ENCODE measurements at regions not wholly inside any gene's neighbourhood (a gene's known extent, or its start where the extent isn't known, plus 50 kb on each side); places are given as distances from the start of the nearest gene placed in this dataset.

DNA sequence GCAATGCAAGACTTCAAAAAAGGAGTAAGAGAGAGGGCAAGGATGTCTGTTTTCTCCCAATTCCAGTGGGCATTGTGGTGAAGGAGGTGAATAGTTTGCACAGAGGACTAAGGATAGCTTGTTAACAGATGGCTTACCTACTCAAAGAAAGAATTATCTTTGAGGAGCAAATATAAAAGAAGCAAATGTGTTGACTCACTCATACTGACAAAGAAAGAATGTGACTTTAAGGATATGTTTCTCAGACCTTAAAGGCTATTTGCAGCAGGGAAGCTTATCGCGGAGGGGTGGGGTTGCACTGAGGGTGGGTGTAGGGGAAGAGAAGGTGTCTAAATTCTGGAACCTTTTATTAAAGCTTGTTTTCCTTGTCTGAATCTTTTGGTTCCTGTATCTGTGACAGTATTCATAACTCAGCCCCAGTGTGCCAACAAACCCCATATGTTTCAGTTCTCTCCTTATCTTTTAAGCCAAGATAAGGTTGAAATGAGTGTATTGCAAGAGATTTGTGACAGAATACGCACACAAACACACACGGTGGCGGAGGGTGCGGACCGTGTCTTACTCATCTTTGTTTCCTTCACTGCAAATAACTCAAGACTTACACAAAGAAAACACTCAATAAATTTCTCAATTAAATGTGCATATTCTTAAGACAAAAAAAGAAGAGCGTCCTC is 146.4 kb upstream of the ARID2 start:
- H3K27ac ChIP-seq (ENCODE audit: extremely low read depth, low read depth, low read length) = no peak overlapping the region
- ChIA-PET CTCF (interaction anchor here (0.6 to 1.2 kb wide), 2 partner anchors 39 to 163 kb away, joined by 3 to 4 read pairs; no protein-coding TSS in a partner anchor), POLR2A (interaction anchor here (0.7 kb wide), 1 partner anchor 104 kb away, joined by 8 read pairs; no protein-coding TSS in a partner anchor)
- H3K4me3 ChIP-seq (ENCODE audit: low read depth, low read length) = no peak overlapping the region
- H3K36me3 ChIP-seq (ENCODE audit: control insufficient read depth in 2 of 2, insufficient read depth in 1 of 2, low read length in 2 of 2) = no peaks in the 10 kb centered on the region
- H3K9me3 ChIP-seq (ENCODE audit: control insufficient read depth, insufficient read depth, low read depth, low read length) = no peaks in the 10 kb centered on the region
- H3K4me1 ChIP-seq (ENCODE audit: control insufficient read depth, insufficient read depth, low read length) = peaks cover 6% of the 10 kb centered on the region; the same call in 1 of the 2 replicates
- no peak for TF ChIP-seq ZNF112 (tag by site-specific recombination; IDR thresholded peaks at IDR 0.05)
- TF ChIP-seq HOXA7 (CRISPR knock-in tag; IDR thresholded peaks at IDR 0.05; ENCODE audit: borderline replicate concordance) = no peak
- TF ChIP-seq ZBTB1 (tag by site-specific recombination; IDR thresholded peaks at IDR 0.05) = no peak
- TF ChIP-seq ZNF626 (tag by site-specific recombination; IDR thresholded peaks at IDR 0.05) = no peak
- TF ChIP-seq, protein P1, sequence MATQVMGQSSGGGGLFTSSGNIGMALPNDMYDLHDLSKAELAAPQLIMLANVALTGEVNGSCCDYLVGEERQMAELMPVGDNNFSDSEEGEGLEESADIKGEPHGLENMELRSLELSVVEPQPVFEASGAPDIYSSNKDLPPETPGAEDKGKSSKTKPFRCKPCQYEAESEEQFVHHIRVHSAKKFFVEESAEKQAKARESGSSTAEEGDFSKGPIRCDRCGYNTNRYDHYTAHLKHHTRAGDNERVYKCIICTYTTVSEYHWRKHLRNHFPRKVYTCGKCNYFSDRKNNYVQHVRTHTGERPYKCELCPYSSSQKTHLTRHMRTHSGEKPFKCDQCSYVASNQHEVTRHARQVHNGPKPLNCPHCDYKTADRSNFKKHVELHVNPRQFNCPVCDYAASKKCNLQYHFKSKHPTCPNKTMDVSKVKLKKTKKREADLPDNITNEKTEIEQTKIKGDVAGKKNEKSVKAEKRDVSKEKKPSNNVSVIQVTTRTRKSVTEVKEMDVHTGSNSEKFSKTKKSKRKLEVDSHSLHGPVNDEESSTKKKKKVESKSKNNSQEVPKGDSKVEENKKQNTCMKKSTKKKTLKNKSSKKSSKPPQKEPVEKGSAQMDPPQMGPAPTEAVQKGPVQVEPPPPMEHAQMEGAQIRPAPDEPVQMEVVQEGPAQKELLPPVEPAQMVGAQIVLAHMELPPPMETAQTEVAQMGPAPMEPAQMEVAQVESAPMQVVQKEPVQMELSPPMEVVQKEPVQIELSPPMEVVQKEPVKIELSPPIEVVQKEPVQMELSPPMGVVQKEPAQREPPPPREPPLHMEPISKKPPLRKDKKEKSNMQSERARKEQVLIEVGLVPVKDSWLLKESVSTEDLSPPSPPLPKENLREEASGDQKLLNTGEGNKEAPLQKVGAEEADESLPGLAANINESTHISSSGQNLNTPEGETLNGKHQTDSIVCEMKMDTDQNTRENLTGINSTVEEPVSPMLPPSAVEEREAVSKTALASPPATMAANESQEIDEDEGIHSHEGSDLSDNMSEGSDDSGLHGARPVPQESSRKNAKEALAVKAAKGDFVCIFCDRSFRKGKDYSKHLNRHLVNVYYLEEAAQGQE (tag by site-specific recombination; IDR thresholded peaks at IDR 0.05) = no peak
- TF ChIP-seq, protein P2, sequence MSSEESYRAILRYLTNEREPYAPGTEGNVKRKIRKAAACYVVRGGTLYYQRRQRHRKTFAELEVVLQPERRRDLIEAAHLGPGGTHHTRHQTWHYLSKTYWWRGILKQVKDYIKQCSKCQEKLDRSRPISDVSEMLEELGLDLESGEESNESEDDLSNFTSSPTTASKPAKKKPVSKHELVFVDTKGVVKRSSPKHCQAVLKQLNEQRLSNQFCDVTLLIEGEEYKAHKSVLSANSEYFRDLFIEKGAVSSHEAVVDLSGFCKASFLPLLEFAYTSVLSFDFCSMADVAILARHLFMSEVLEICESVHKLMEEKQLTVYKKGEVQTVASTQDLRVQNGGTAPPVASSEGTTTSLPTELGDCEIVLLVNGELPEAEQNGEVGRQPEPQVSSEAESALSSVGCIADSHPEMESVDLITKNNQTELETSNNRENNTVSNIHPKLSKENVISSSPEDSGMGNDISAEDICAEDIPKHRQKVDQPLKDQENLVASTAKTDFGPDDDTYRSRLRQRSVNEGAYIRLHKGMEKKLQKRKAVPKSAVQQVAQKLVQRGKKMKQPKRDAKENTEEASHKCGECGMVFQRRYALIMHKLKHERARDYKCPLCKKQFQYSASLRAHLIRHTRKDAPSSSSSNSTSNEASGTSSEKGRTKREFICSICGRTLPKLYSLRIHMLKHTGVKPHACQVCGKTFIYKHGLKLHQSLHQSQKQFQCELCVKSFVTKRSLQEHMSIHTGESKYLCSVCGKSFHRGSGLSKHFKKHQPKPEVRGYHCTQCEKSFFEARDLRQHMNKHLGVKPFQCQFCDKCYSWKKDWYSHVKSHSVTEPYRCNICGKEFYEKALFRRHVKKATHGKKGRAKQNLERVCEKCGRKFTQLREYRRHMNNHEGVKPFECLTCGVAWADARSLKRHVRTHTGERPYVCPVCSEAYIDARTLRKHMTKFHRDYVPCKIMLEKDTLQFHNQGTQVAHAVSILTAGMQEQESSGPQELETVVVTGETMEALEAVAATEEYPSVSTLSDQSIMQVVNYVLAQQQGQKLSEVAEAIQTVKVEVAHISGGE (tag by site-specific recombination; conservative IDR thresholded peaks at IDR 0.05; ENCODE audit: low read depth) = no peak
- TF ChIP-seq GLIS2 (tag by site-specific recombination; IDR thresholded peaks at IDR 0.05) = no peak
- TF ChIP-seq, protein P3, sequence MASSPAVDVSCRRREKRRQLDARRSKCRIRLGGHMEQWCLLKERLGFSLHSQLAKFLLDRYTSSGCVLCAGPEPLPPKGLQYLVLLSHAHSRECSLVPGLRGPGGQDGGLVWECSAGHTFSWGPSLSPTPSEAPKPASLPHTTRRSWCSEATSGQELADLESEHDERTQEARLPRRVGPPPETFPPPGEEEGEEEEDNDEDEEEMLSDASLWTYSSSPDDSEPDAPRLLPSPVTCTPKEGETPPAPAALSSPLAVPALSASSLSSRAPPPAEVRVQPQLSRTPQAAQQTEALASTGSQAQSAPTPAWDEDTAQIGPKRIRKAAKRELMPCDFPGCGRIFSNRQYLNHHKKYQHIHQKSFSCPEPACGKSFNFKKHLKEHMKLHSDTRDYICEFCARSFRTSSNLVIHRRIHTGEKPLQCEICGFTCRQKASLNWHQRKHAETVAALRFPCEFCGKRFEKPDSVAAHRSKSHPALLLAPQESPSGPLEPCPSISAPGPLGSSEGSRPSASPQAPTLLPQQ (tag by site-specific recombination; IDR thresholded peaks at IDR 0.05) = no peak
- no peak for TF ChIP-seq ZNF76 (tag by site-specific recombination; IDR thresholded peaks at IDR 0.05; ENCODE audit: borderline replicate concordance, low read depth)
- TF ChIP-seq, protein P4, sequence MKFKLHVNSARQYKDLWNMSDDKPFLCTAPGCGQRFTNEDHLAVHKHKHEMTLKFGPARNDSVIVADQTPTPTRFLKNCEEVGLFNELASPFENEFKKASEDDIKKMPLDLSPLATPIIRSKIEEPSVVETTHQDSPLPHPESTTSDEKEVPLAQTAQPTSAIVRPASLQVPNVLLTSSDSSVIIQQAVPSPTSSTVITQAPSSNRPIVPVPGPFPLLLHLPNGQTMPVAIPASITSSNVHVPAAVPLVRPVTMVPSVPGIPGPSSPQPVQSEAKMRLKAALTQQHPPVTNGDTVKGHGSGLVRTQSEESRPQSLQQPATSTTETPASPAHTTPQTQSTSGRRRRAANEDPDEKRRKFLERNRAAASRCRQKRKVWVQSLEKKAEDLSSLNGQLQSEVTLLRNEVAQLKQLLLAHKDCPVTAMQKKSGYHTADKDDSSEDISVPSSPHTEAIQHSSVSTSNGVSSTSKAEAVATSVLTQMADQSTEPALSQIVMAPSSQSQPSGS (tag by site-specific recombination; IDR thresholded peaks at IDR 0.05; ENCODE audit: low read depth) = no peak
- TF ChIP-seq ZNF19 (tag by site-specific recombination; IDR thresholded peaks at IDR 0.05; ENCODE audit: low read depth) = no peak
- no peak for TF ChIP-seq ZNF157 (tag by site-specific recombination; IDR thresholded peaks at IDR 0.05)

DNA sequence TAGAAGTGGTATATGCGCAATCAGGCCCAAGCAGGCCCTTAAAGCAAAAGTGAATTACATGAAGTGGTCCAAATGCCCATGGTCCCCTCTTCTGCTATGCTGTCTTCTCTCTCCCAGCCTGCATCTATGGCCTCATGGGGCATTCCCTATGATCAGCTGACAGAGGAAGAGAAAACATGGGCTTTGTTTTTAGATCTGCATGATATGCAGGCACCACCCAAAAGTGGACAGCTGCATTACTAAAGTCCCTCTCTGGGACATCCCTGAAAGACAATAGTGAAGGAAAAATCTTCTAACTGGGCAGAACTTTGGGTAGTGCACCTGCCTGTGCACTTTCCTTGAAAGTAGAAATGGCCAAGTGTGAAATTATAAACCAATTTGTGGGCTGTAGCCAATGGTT is 145.2 kb upstream of the ARID2 start:
- H3K4me3 ChIP-seq (ENCODE audit: low read depth, low read length) = no peak overlapping the region
- H3K36me3 ChIP-seq (ENCODE audit: control insufficient read depth in 2 of 2, insufficient read depth in 1 of 2, low read length in 2 of 2) = no peaks in the 10 kb centered on the region
- ChIA-PET CTCF (no interaction called here), POLR2A (no interaction called here)
- no peaks in the 10 kb centered on the region for H3K9me3 ChIP-seq (ENCODE audit: control insufficient read depth, insufficient read depth, low read depth, low read length)
- TF ChIP-seq ZIC2 (tag by site-specific recombination; IDR thresholded peaks at IDR 0.05) = no peak
- TF ChIP-seq ZNF16 (tag by site-specific recombination; IDR thresholded peaks at IDR 0.05; ENCODE audit: low read depth) = no peak
- TF ChIP-seq, protein P5, sequence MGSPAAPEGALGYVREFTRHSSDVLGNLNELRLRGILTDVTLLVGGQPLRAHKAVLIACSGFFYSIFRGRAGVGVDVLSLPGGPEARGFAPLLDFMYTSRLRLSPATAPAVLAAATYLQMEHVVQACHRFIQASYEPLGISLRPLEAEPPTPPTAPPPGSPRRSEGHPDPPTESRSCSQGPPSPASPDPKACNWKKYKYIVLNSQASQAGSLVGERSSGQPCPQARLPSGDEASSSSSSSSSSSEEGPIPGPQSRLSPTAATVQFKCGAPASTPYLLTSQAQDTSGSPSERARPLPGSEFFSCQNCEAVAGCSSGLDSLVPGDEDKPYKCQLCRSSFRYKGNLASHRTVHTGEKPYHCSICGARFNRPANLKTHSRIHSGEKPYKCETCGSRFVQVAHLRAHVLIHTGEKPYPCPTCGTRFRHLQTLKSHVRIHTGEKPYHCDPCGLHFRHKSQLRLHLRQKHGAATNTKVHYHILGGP (tag by site-specific recombination; IDR thresholded peaks at IDR 0.05) = no peak
- no peak for TF ChIP-seq ZFP41 (tag by site-specific recombination; IDR thresholded peaks at IDR 0.05; ENCODE audit: borderline replicate concordance)
- no peak for TF ChIP-seq ZNF133 (tag by site-specific recombination; IDR thresholded peaks at IDR 0.05)
- no peak for TF ChIP-seq ZNF76 (tag by site-specific recombination; IDR thresholded peaks at IDR 0.05; ENCODE audit: borderline replicate concordance, low read depth)
- TF ChIP-seq, protein P6, sequence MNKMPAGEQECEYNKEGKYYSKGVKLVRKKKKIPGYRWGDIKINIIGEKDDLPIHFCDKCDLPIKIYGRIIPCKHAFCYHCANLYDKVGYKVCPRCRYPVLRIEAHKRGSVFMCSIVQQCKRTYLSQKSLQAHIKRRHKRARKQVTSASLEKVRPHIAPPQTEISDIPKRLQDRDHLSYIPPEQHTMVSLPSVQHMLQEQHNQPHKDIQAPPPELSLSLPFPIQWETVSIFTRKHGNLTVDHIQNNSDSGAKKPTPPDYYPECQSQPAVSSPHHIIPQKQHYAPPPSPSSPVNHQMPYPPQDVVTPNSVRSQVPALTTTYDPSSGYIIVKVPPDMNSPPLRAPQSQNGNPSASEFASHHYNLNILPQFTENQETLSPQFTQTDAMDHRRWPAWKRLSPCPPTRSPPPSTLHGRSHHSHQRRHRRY (tag by site-specific recombination; IDR thresholded peaks at IDR 0.05) = no peak
- TF ChIP-seq ZNF768 (tag by site-specific recombination; IDR thresholded peaks at IDR 0.05) = no peak
- TF ChIP-seq GFI1B (tag by site-specific recombination; IDR thresholded peaks at IDR 0.05) = no peak
- peaks cover 6% of the 10 kb centered on the region; the same call in 1 of the 2 replicates for H3K4me1 ChIP-seq (ENCODE audit: control insufficient read depth, insufficient read depth, low read length)
- no peak overlapping the region for H3K27ac ChIP-seq (ENCODE audit: extremely low read depth, low read depth, low read length)

Data from HEK293 (cell line).